Endothelial cell of umbilical vein (primary cell): ENCODE measurements at regions not wholly inside any gene's neighbourhood (a gene's known extent, or its start where the extent isn't known, plus 50 kb on each side); places are given as distances from the start of the nearest gene placed in this dataset.

Experiments used
- BruUV-seq: library from RNA; stranded (reverse); fragments of 400-500 nt; replicated peaks from 2 replicates; lab custom pipeline; 2021; lab: Mats Ljungman, UMichigan
- CTCF ChIA-PET: fragments of 300-600, 350-600 bp; sonication (Branson Sonifier 250); formaldehyde crosslinking; loops from one replicate; lab custom pipeline; 2021; ENCODE audit warnings: antibody characterized with exemption, inconsistent platforms; lab: Charles Lee
- POLR2A ChIA-PET: fragments of 300-600, 350-600 bp; sonication (Branson Sonifier 250); formaldehyde crosslinking; loops from one replicate; lab custom pipeline; 2021; ENCODE audit warnings: antibody characterized with exemption, inconsistent platforms; lab: Charles Lee
- DNase-seq: peaks from one replicate; pipeline ENCODE4 v3.0.0-alpha.2; 2011; ENCODE audit warnings: low read depth, low spot score
- FAIRE-seq: peaks from 2 replicates; lab custom pipeline; 2011; peaks lifted over from hg19 to GRCh38; lab: Jason Lieb, UNC
- H2AFZ ChIP-seq: 2 replicates; pipeline ENCODE4 v1.6.0; 2012; ENCODE audit warnings: low read depth, low read length, control low read depth, inconsistent platforms
- H3K27ac ChIP-seq: 2 replicates; pipeline ENCODE4 v1.5.1; 2011; ENCODE audit warnings: low read depth, mild to moderate bottlenecking, control low read depth, low read length, moderate library complexity; ENCODE audit not compliant: insufficient read depth
- H3K27me3 ChIP-seq, 2 experiments: 2 replicates each; pipeline versions ENCODE4 v1.6.0 to v1.6.1; 2011; ENCODE audit warnings: low read length in 2 of 2, mixed read lengths in 1 of 2; ENCODE audit not compliant: control insufficient read depth in 2 of 2, insufficient read depth in 2 of 2
- H3K36me3 ChIP-seq, 2 experiments: 2 replicates in 1 of 2; 3 replicates in 1 of 2; pipeline ENCODE4 v1.5.1; 2011; ENCODE audit warnings: low read length in 2 of 2, mild to moderate bottlenecking in 1 of 2, moderate library complexity in 1 of 2; ENCODE audit not compliant: control insufficient read depth in 2 of 2, insufficient read depth in 2 of 2; ENCODE audit errors: extremely low read depth in 1 of 2
- H3K4me1 ChIP-seq: 3 replicates; pipeline ENCODE4 v1.5.1; 2011; ENCODE audit warnings: mild to moderate bottlenecking, low read length; ENCODE audit not compliant: control insufficient read depth, insufficient read depth; ENCODE audit errors: extremely low read depth
- H3K4me2 ChIP-seq: 2 replicates; pipeline ENCODE4 v1.6.1; 2011; ENCODE audit warnings: low read length, control low read depth, mixed read lengths; ENCODE audit not compliant: insufficient read depth
- H3K4me3 ChIP-seq, 3 experiments: fragments of 200-600 bp in 1 of 3; sonication (generic), shearing (Covaris generic) in 1 of 3; replicated peaks in 1 of 3; 2 replicates each; pipeline ENCODE4 v1.5.1; 2011 to 2016; ENCODE audit warnings: control low read depth in 3 of 3, low read length in 3 of 3, mild to moderate bottlenecking in 2 of 3, inconsistent platforms in 1 of 3, low read depth in 1 of 3, moderate library complexity in 1 of 3; ENCODE audit not compliant: insufficient read depth in 1 of 3
- H3K79me2 ChIP-seq: 2 replicates; pipeline ENCODE4 v1.6.0; 2012; ENCODE audit warnings: low read length, inconsistent platforms; ENCODE audit not compliant: control insufficient read depth, insufficient read depth
- H3K9ac ChIP-seq: replicated peaks from 2 replicates; pipeline ENCODE3; 2011; ENCODE audit warnings: low read length, control low read depth; ENCODE audit not compliant: insufficient read depth; ENCODE audit errors: extremely low read depth
- H3K9me1 ChIP-seq: replicated peaks from 3 replicates; pipeline ENCODE4 v1.6.0; 2011; ENCODE audit warnings: mild to moderate bottlenecking, low read length; ENCODE audit not compliant: control insufficient read depth, insufficient read depth; ENCODE audit errors: extremely low read depth
- H3K9me3 ChIP-seq: replicated peaks from 2 replicates; pipeline ENCODE4 v1.5.1; 2012; ENCODE audit warnings: low read length, inconsistent platforms; ENCODE audit not compliant: control insufficient read depth, insufficient read depth
- H4K20me1 ChIP-seq: replicated peaks from 2 replicates; pipeline ENCODE3; 2011; ENCODE audit warnings: mild to moderate bottlenecking, low read length; ENCODE audit not compliant: control insufficient read depth, insufficient read depth; ENCODE audit errors: extremely low read depth
- EZH2 ChIP-seq: IDR thresholded peaks from 2 replicates; pipeline ENCODE4 v1.6.1; 2012; ENCODE audit warnings: borderline replicate concordance, low read depth, mild to moderate bottlenecking, moderate library complexity, low read length, inconsistent platforms; ENCODE audit not compliant: severe bottlenecking
- FOS ChIP-seq: IDR thresholded peaks from 2 replicates; pipeline ENCODE4 v1.6.1; 2011; ENCODE audit warnings: mild to moderate bottlenecking, low read length, moderate library complexity, borderline replicate concordance; ENCODE audit not compliant: insufficient read depth
- GATA2 ChIP-seq: IDR thresholded peaks from 2 replicates; pipeline ENCODE4 v1.7.0; 2011; ENCODE audit warnings: low read depth, mild to moderate bottlenecking, moderate library complexity, mixed read lengths, low read length; ENCODE audit not compliant: insufficient read length, insufficient read depth
- JUN ChIP-seq: IDR thresholded peaks from 2 replicates; pipeline ENCODE4 v1.6.1; 2011; ENCODE audit warnings: borderline replicate concordance, low read depth; ENCODE audit not compliant: insufficient read length, insufficient read depth
- MYC ChIP-seq: IDR thresholded peaks from one replicate; pipeline ENCODE4 v1.6.1; 2011; ENCODE audit warnings: mild to moderate bottlenecking, low read depth, low read length
- POLR2A ChIP-seq: IDR thresholded peaks from 2 replicates; pipeline ENCODE4 v1.6.1; 2012; ENCODE audit warnings: low read depth, mild to moderate bottlenecking, control low read depth, low read length
- POLR2AphosphoS5 ChIP-seq: IDR thresholded peaks from 2 replicates; pipeline ENCODE4 v1.6.1; 2012; ENCODE audit warnings: low read depth, mild to moderate bottlenecking, control low read depth, low read length, moderate library complexity; ENCODE audit not compliant: insufficient read depth
- dilution Hi-C: fragments of 300-500 bp; cut with MboI; formaldehyde crosslinking; loops from one replicate; pipeline ENCODE4 v1.15.0; 2019; ENCODE audit warnings: low sequenced_read_pairs; ENCODE audit not compliant: extremely low pct_ligation_motif_present
- intact Hi-C: fragments of 100-400 bp; cut with micrococcal nuclease; formaldehyde crosslinking; loops from one replicate; pipeline ENCODE4 v1.10.0; 2022
- TF ChIP-seq, protein P1 (sequence below): IDR thresholded peaks from 2 replicates; pipeline ENCODE4 v1.6.1; 2011; ENCODE audit not compliant: insufficient read depth, insufficient read length
- TF ChIP-seq, protein P2 (sequence below), 2 donors: IDR thresholded peaks; 1 replicate in 1 of 2; 2 replicates in 1 of 2; pipeline ENCODE4 v1.5.1; 2011; ENCODE audit warnings: low read length in 2 of 2, mild to moderate bottlenecking in 2 of 2, moderate library complexity in 2 of 2, control low read depth in 1 of 2, inconsistent platforms in 1 of 2, low read depth in 1 of 2; ENCODE audit not compliant: insufficient read depth in 1 of 2; ENCODE audit errors: extremely low read depth in 1 of 2

DNA sequence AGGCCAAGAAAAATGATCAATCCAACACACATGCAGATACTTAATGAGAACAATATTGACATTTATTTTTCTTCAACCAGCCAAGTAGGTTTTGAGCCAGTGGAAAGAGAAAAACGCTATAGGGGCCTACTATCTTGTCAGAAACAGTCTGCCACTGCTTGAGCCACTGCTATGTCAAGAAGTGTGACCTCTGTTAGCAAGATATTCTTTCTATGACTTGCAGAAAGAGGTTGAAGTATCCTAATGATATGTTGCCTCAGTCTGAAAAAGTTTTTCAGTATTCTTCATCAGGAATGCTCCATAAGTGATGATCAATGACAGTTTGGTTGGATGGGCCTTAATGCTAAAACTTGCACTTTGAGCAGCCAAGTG is 328.4 kb upstream of the KCND2 start:
- DNase-seq (no peak), FAIRE-seq (no peak)
- intact Hi-C loops = no loop called here
- Histone ChIP-seq H3K4me1 (no peaks in the 10 kb centered on the region), H3K9me1 (no peaks in the 10 kb centered on the region), H3K4me3 (no peak overlapping the region), H3K79me2 (no peaks in the 10 kb centered on the region), H3K27me3 (no peaks in the 10 kb centered on the region), H3K9ac (no peak overlapping the region), H2AFZ (no peak overlapping the region), H4K20me1 (no peaks in the 10 kb centered on the region), H3K9me3 (no peaks in the 10 kb centered on the region), H3K36me3 (no peaks in the 10 kb centered on the region), H3K27ac (no peak overlapping the region), H3K4me2 (no peak overlapping the region)
- dilution Hi-C loops = no loop called here
- ChIA-PET CTCF (interaction anchor here (1.0 to 1.7 kb wide), 2 partner anchors 9 to 15 kb away, joined by 3 to 13 read pairs; no protein-coding TSS in a partner anchor), POLR2A (no interaction called here)
- TF ChIP-seq EZH2 = no peak
- no peak for TF ChIP-seq POLR2A
- TF ChIP-seq GATA2 = no peak
- no peak for TF ChIP-seq JUN
- TF ChIP-seq MYC = no peak
- TF ChIP-seq FOS = no peak
- no peak for TF ChIP-seq POLR2AphosphoS5
- TF ChIP-seq, protein P1, sequence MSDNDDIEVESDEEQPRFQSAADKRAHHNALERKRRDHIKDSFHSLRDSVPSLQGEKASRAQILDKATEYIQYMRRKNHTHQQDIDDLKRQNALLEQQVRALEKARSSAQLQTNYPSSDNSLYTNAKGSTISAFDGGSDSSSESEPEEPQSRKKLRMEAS = no peak
- TF ChIP-seq, protein P2, sequence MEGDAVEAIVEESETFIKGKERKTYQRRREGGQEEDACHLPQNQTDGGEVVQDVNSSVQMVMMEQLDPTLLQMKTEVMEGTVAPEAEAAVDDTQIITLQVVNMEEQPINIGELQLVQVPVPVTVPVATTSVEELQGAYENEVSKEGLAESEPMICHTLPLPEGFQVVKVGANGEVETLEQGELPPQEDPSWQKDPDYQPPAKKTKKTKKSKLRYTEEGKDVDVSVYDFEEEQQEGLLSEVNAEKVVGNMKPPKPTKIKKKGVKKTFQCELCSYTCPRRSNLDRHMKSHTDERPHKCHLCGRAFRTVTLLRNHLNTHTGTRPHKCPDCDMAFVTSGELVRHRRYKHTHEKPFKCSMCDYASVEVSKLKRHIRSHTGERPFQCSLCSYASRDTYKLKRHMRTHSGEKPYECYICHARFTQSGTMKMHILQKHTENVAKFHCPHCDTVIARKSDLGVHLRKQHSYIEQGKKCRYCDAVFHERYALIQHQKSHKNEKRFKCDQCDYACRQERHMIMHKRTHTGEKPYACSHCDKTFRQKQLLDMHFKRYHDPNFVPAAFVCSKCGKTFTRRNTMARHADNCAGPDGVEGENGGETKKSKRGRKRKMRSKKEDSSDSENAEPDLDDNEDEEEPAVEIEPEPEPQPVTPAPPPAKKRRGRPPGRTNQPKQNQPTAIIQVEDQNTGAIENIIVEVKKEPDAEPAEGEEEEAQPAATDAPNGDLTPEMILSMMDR (IDR thresholded peaks at IDR 0.05; ENCODE audit: extremely low read depth in 1 of 2, insufficient read depth in 1 of 2, low read depth in 1 of 2, low read length in 2 of 2) = no peak
- no TSS peak for BruUV-seq
